ENCODE measurements at regions not wholly inside any gene's neighbourhood (a gene's known extent, or its start where the extent isn't known, plus 50 kb on each side); places are given as distances from the start of the nearest gene placed in this dataset.
"Not testable (repeated sequence)": the region's sequence is repeated elsewhere in the genome, so short reads cannot be mapped to it uniquely, and the experiment has no call there.

GRCh38 chr7:79636849-79637248 is 183.4 kb upstream of the MAGI2 start:
- no peak for DNase-seq (ENCODE audit: low read depth)
- no peak overlapping the region for H3K4me3 ChIP-seq (ENCODE audit: low read length)
- no peak for TF ChIP-seq CTCF (conservative IDR thresholded peaks at IDR 0.05; ENCODE audit: low read length)

DNA sequence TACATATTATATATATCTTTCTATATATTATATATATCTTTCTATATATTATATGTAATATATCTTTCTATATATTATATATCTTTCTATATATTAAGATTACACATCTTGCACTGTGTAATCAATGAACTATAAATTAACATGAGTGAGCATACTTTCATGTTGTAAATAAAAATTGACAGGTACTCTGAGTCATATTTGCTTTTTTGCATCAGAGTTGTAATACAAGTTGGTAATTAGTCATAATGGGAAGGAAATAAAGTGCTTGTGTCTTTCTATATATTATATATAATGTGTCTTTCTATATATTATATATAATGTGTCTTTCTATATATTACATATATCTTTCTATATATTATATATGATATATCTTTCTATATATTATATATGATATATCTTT is 172.5 kb upstream of the MAGI2 start:
- DNase-seq (ENCODE audit: low read depth); H3K4me3 ChIP-seq (ENCODE audit: low read length): not testable (repeated sequence)

GRCh38 chr7:79624336-79624735 is 170.9 kb upstream of the MAGI2 start:
- no peak for TF ChIP-seq CTCF (conservative IDR thresholded peaks at IDR 0.05; ENCODE audit: low read length)
- DNase-seq (ENCODE audit: low read depth): no peak
- H3K4me3 ChIP-seq (ENCODE audit: low read length): no peak overlapping the region

GRCh38 chr7:79622781-79623180 is 169.3 kb upstream of the MAGI2 start:
- no peak overlapping the region for H3K4me3 ChIP-seq (ENCODE audit: low read length)
- no peak for DNase-seq (ENCODE audit: low read depth)
- TF ChIP-seq CTCF (conservative IDR thresholded peaks at IDR 0.05; ENCODE audit: low read length): no peak

DNA sequence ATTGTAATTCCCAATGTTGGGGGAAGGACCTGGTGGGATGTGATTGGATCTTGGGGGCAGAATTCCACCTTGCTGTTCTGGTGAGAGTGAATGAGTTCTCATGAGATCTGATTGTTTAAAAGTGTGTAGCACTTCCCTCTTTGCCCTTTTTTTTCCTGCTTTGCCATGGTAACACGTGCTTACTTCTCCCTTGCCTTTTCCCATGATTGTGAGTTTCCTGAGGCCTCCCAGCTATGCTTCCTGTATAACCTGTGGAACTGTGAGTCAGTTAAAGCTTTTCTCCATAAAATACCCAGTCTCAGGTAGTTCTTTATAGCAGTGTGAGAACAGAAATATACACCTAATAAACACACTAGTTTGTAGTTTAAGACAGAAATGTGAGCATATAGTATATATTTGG is 166.8 kb upstream of the MAGI2 start:
- no peak overlapping the region for H3K4me3 ChIP-seq (ENCODE audit: low read length)
- TF ChIP-seq CTCF (conservative IDR thresholded peaks at IDR 0.05; ENCODE audit: low read length): no peak

DNA sequence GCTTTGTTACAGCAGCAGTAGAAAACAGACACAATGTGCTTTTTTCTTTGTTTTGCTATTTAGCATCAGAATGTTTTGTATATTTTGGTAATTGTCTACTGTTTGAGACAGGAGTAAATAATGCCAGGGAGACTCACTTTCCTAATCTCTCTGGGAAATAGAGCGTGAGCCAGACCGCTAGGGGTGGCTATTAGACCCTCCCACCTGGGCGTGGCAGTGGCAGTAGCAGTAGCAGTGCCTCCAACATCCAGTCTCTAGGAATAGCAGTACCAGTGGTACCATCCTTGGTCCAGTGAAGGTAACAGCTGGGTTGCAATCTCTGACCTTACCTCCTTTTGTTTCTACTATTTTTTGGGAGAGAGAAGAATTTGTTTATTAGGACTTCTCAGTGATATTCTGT is 165.7 kb upstream of the MAGI2 start:
- no peak for TF ChIP-seq CTCF (conservative IDR thresholded peaks at IDR 0.05; ENCODE audit: low read length)
- DNase-seq (ENCODE audit: low read depth): no peak
- H3K4me3 ChIP-seq (ENCODE audit: low read length): no peak overlapping the region

More for the DNA sequence above, 166.8 kb upstream of the MAGI2 start:
- no peak for DNase-seq (ENCODE audit: low read depth)

DNA sequence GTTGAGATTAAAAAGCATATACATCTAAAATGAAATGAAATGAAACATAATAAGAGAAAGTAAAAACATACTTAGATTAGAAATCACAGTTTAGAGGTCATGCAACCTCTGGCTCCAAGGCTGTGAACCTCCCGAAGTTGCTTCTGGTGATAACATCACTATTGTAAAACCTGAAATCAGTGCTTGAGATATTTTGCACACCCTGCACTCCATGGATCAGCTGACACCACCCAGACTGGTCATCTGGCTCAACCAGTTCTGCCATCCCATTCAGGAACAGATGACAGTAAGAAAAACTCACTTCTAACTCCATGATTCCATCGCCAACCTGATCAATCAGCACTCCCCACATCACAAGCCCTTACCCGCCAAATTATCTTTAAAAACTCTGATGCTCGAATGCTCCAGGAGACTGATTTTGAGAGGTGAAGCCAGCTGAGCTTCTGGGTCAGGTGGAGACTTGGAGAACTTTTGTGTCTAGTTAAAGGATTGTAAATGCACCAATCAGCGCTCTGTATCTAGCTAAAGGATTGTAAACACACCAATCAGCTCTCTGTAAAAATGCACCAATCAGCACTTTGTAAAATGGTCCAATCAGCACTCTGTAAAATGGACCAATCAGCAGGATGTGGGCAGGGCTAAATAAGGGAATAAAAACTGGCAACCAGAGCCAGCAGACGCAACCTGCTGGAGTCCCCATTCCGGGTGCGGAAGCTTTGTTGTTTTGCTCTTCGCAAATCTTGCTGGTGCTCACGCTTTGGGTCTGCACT is 162.6 kb upstream of the MAGI2 start:
- no peak for TF ChIP-seq CTCF (conservative IDR thresholded peaks at IDR 0.05; ENCODE audit: low read length)
- DNase-seq (ENCODE audit: low read depth): no peak
- H3K4me3 ChIP-seq (ENCODE audit: low read length): no peak overlapping the region
